ENCODE measurements at regions not wholly inside any gene's neighbourhood (a gene's known extent, or its start where the extent isn't known, plus 50 kb on each side); places are given as distances from the start of the nearest gene placed in this dataset.
"Not testable (repeated sequence)": the region's sequence is repeated elsewhere in the genome, so short reads cannot be mapped to it uniquely, and the experiment has no call there.

DNA sequence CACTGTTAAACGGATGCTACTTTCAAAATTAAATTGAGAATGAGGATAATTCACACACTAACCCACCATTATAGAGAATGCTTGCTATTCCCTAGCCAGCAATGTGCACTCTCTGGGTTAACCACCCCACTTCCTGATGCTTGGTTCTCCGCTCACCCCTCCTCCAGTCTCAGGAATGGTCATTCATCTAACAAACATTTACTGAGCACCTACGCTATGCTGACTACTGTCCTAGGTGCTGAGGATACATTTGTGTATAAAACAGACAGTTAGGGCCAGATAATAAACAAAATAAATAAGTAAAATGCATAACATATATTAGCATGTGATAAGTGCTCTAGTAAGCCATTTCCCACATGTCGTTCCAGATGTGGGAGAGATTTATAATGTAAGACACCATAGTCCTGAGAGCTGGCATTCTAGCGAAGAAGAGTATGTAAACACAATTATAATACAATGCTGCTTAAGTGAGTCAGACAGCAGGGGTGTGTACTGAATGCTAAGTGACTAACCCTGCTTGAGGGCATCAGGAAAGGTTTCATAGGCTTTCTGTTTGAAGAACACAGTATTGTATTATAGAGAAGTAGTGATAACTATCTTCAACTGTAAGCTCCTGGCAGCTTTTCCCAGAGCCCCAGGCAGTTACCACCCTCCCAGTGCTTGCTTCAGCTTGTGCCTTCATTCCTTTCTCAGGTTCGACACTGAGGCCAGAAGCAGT lies 126.7 kb upstream of the CACHD1 start (continued):
- TF ChIP-seq FOSL2 (IDR thresholded peaks at IDR 0.05): peak; percentile 72
- peak; percentile 91 for TF ChIP-seq FOSL2 (CRISPR knock-in tag; IDR thresholded peaks at IDR 0.05)
- peak; percentile 87 for TF ChIP-seq JUNB (IDR thresholded peaks at IDR 0.05)
- no peak for TF ChIP-seq HES2 (IDR thresholded peaks at IDR 0.05)
- TF ChIP-seq JUN (IDR thresholded peaks at IDR 0.05): peak; percentile 52 to 55; a peak in 2 of 5 replicates

- POLR2A ChIA-PET: no interaction called here
- DNase-seq (ENCODE audit: low read depth in 1 of 2, low spot score in 1 of 2): peak in 1 of 2 experiments; percentile 33
- Histone ChIP-seq H3K4me3 (peak overlapping the region; percentile 28; the same call in 1 of the 3 replicates), H3K4me1 (peaks cover 32% of the 10 kb centered on the region), H3K27ac (peak overlapping the region; percentile 62 to 82), H3K9me3 (no peaks in the 10 kb centered on the region), H3K4me2 (peak overlapping the region; percentile 85)
- TF ChIP-seq ZNF302 (CRISPR knock-in tag; IDR thresholded peaks at IDR 0.05) (no peak), USF2 (IDR thresholded peaks at IDR 0.05) (peak; percentile 65), NR3C1 (IDR thresholded peaks at IDR 0.05) (no peak), SREBF2 (IDR thresholded peaks at IDR 0.05) (no peak), JUN (IDR thresholded peaks at IDR 0.05) (no peak)
- TF ChIP-seq, protein P1, sequence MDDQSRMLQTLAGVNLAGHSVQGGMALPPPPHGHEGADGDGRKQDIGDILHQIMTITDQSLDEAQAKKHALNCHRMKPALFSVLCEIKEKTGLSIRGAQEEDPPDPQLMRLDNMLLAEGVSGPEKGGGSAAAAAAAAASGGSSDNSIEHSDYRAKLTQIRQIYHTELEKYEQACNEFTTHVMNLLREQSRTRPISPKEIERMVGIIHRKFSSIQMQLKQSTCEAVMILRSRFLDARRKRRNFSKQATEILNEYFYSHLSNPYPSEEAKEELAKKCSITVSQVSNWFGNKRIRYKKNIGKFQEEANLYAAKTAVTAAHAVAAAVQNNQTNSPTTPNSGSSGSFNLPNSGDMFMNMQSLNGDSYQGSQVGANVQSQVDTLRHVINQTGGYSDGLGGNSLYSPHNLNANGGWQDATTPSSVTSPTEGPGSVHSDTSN (IDR thresholded peaks at IDR 0.05): no peak
- ATAC-seq: peak; percentile 77 to 79
- CTCF ChIA-PET: interaction anchor here (0.6 to 1.8 kb wide), 2 partner anchors 286 to 331 kb away, joined by 3 to 5 read pairs; no protein-coding TSS in a partner anchor
- 0% methylated on average over 3 of the region's 3 CpGs for WGBS (ENCODE audit: missing lambda C conversion rate)
- no peak for FAIRE-seq
These were observed 126.1 kb upstream of the CACHD1 start for GRCh38 chr1:64343823-64344190.

DNA sequence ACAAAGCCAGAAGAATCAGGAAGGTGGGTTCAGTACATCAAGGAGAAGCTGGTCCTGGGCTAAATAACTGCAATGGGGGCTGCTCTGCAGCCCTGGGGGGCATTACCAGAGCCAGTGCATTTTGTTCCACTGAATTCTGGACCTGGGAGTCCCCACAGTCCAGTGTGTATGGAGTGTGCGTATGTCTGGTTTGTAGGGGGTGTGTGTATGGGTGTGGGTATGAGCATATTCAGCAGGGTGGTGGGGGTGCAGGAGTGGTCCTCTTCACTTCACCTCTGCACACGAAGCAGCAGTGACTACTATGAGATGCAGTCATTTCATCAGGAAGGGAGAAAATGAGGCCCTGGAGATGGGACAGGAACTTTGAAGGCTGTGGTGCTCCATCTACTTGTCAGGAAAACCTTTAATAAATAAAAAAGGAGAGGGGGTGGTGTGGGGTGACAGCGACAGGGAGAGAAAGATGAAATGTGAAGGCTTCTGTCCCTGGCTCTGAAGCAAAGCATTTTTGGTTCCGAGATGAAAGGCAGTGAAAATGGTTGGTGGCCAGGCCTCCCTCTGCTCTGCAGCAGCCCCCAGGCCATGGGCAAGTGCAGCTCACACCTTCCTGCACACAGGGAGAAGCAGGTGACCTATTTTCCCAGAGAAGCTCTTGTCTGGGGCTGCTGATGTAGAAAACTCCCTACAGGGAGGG lies 121.5 kb upstream of the CACHD1 start:
- FAIRE-seq: no peak
- ChIA-PET CTCF (no interaction called here), POLR2A (no interaction called here)

DNA sequence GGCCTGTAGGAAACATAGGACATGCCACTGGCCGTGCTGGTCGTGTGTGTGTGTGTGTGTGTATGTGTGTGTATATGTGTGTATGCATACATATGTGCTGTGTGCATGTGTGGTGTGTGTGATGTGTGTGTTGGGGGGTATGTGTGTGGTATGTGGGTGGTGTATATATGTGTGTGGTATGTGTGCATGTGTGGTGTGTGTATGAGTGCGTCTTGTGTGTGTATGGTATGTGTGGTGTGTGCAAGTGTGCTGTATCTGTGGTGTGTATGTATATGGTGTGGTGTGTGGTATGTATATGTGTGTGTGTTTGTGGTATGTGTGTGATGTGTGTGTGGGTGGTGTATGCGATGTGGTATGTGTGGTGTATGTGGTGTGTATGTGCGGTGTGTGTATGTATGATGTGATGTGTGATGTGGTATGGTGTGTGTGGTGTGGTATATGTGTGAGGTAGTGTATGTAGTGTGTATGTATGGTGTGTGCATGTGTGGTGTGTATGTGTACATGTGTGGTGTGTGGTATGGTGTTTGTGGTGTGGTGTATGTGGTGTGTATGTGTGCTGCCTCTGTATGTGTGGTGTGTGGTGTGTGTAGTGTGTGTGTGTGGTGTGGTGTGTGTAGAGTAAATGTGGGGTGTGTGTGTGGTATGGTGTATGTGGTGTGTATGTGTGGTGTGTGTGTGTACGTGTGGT lies 120.8 kb upstream of the CACHD1 start:
- H3K4me2 ChIP-seq: no peak overlapping the region
- CTCF ChIA-PET: no interaction called here
- 88% methylated on average over 4 of the region's 6 CpGs for WGBS (ENCODE audit: missing lambda C conversion rate)
- H3K4me3 ChIP-seq: no peak overlapping the region
- no peak for ATAC-seq
- DNase-seq (ENCODE audit: low read depth in 1 of 2, low spot score in 1 of 2): no peak
- POLR2A ChIA-PET: no interaction called here
- no peak overlapping the region for H3K27ac ChIP-seq
- no peak for TF ChIP-seq E2F6 (IDR thresholded peaks at IDR 0.05; ENCODE audit: borderline replicate concordance, low read depth)
- TF ChIP-seq JUNB (IDR thresholded peaks at IDR 0.05): no peak
- TF ChIP-seq, protein P2, sequence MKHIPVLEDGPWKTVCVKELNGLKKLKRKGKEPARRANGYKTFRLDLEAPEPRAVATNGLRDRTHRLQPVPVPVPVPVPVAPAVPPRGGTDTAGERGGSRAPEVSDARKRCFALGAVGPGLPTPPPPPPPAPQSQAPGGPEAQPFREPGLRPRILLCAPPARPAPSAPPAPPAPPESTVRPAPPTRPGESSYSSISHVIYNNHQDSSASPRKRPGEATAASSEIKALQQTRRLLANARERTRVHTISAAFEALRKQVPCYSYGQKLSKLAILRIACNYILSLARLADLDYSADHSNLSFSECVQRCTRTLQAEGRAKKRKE (CRISPR knock-in tag; IDR thresholded peaks at IDR 0.05; ENCODE audit: low read depth): no peak
- TF ChIP-seq ESRRA (IDR thresholded peaks at IDR 0.05; ENCODE audit: borderline replicate concordance, low read length): no peak
- no peak for TF ChIP-seq BHLHE40 (IDR thresholded peaks at IDR 0.05; ENCODE audit: low read depth, low read length)
- TF ChIP-seq POLR2A (IDR thresholded peaks at IDR 0.05; ENCODE audit: low read length): no peak
- H3K4me1 ChIP-seq: peaks cover 18% of the 10 kb centered on the region
- H3K9me3 ChIP-seq: no peaks in the 10 kb centered on the region
- FAIRE-seq: no peak

More for the DNA sequence above, 121.5 kb upstream of the CACHD1 start:
- 64% methylated on average over 3 of the region's 4 CpGs for WGBS (ENCODE audit: missing lambda C conversion rate)
- ATAC-seq (no peak), DNase-seq (ENCODE audit: low read depth in 1 of 2, low spot score in 1 of 2) (no peak)
- Histone ChIP-seq H3K4me3 (no peak overlapping the region), H3K4me2 (no peak overlapping the region), H3K4me1 (peaks cover 23% of the 10 kb centered on the region), H3K9me3 (no peaks in the 10 kb centered on the region), H3K27ac (no peak overlapping the region)
- no peak for TF ChIP-seq HES2 (IDR thresholded peaks at IDR 0.05)
- no peak for TF ChIP-seq POLR2A (IDR thresholded peaks at IDR 0.05; ENCODE audit: low read length)
- TF ChIP-seq NPAS2 (CRISPR knock-in tag; IDR thresholded peaks at IDR 0.05; ENCODE audit: borderline replicate concordance): no peak
- TF ChIP-seq RFX5 (IDR thresholded peaks at IDR 0.05): no peak
- no peak for TF ChIP-seq HDAC2 (IDR thresholded peaks at IDR 0.05)
- TF ChIP-seq FOSB (CRISPR knock-in tag; IDR thresholded peaks at IDR 0.05): no peak
- no peak for TF ChIP-seq FOXS1 (CRISPR knock-in tag; IDR thresholded peaks at IDR 0.05)
- no peak for TF ChIP-seq RAD21 (conservative IDR thresholded peaks at IDR 0.05 in 1 of 2, IDR thresholded peaks at IDR 0.05 in 1 of 2)
- TF ChIP-seq CEBPB (IDR thresholded peaks at IDR 0.05): no peak
- no peak for TF ChIP-seq HEYL (CRISPR knock-in tag; IDR thresholded peaks at IDR 0.05)
- no peak for TF ChIP-seq MAZ (IDR thresholded peaks at IDR 0.05; ENCODE audit: borderline replicate concordance, low read depth, low read length)
- no peak for TF ChIP-seq JUNB (IDR thresholded peaks at IDR 0.05)
- no peak for TF ChIP-seq CHD2 (IDR thresholded peaks at IDR 0.05; ENCODE audit: low read length, partially characterized antibody)

GRCh38 chr1:64355534-64355933 lies 114.4 kb upstream of the CACHD1 start:
- H3K4me2 ChIP-seq; H3K27ac ChIP-seq; H3K4me3 ChIP-seq; H3K4me1 ChIP-seq; ATAC-seq; DNase-seq (ENCODE audit: low read depth in 1 of 2, low spot score in 1 of 2); POLR2A ChIA-PET; FAIRE-seq; CTCF ChIA-PET; H3K9me3 ChIP-seq: not testable (repeated sequence)
- WGBS (ENCODE audit: missing lambda C conversion rate): 49% methylated on average over 2 of the region's 2 CpGs
